ENCODE measurements at regions not wholly inside any gene's neighbourhood (a gene's known extent, or its start where the extent isn't known, plus 50 kb on each side); places are given as distances from the start of the nearest gene placed in this dataset.

DNA sequence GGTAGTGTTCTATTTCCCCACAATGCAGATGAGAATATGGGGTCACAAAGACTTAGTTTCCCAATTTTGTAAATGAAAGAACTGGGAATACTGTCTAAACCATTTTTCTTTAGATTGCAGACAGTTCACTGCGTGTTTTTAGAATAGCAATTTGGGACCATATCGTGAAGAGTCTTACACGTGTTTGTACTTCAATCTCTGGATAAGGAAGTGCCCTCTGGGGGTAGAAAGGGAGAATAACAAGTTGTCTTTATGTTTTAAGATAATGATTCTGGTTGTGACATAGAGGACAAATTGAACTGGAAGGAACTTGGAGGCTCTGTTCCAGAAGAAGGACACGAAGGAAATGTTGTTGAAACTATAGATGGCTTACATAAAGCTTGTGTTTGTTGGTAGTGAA, 457.7 kb downstream of the CBLN2 start:
- peak; percentile 1 for DNase-seq (ENCODE audit: low read depth)

DNA sequence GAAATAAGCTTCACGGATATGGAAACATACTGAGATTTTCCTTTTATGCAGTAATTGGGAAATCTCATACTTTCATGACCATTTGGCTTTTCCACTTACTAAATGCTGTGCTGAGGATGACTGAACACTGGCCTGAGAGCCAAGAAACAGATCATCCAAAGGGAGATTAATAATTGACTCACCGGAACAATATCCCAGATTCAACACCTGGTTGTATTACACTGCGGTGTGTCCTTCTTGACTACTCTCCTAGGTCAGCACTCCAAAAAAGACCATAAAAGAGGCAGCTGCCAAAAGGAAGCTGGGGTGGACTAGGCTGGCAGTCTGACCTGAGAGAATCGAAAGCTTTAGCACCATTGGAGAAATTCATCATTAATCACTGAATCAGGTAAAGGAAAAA, 469.1 kb downstream of the CBLN2 start:
- DNase-seq (ENCODE audit: low read depth) = no peak

- no peak for DNase-seq (ENCODE audit: low read depth)
These were observed 481.1 kb downstream of the CBLN2 start for GRCh38 chr18:72063001-72063400.

GRCh38 chr18:72058851-72059250, 485.3 kb downstream of the CBLN2 start:
- DNase-seq (ENCODE audit: low read depth) = no peak

DNA sequence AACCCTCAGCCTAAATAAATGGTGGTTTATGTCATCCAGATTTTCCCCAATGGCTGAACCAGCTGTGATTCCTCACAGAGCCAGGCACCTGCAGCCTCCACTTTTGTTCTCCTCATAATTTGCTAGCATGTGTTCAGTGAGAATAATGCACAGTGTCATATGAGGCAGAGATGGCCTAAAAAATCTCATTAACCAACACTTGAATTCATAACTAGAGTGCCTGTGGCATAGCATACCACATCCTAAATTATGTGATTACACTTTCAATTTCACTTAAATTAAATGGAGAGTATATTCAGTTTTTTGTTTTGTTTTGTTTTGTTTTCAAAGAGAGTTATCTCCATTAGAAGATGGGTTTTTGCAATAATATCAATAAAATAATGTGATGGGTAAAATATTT, 488.0 kb downstream of the CBLN2 start:
- no peak for DNase-seq (ENCODE audit: low read depth)

GRCh38 chr18:72041313-72042032, 502.7 kb downstream of the CBLN2 start:
- no peak for DNase-seq (ENCODE audit: low read depth)

GRCh38 chr18:72013427-72013850, 530.7 kb downstream of the CBLN2 start:
- no peak for DNase-seq (ENCODE audit: low read depth)

GRCh38 chr18:71998547-71999097, 545.5 kb downstream of the CBLN2 start:
- no peak for DNase-seq (ENCODE audit: low read depth)

- DNase-seq (ENCODE audit: low read depth) = no peak
These were observed 548.2 kb downstream of the CBLN2 start for GRCh38 chr18:71995904-71996465.

DNA sequence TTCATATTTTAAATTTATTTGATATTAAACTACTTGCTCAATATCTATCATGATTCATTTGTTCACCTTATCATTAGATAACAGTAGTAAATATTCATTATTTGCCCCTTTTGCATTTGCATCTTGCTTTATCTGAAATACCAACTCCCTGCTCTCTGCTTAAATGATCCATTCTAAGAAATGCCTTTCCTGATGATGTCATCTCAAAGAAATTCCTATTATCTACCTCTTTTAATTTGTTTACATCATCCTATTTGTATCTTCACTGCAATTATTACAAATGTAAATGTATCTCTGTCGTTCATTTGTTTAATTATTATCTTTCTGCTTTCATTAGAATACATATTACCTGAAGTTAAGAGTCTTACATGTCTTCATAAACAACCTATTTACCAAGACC, 549.9 kb downstream of the CBLN2 start:
- no peak for DNase-seq (ENCODE audit: low read depth)

DNA sequence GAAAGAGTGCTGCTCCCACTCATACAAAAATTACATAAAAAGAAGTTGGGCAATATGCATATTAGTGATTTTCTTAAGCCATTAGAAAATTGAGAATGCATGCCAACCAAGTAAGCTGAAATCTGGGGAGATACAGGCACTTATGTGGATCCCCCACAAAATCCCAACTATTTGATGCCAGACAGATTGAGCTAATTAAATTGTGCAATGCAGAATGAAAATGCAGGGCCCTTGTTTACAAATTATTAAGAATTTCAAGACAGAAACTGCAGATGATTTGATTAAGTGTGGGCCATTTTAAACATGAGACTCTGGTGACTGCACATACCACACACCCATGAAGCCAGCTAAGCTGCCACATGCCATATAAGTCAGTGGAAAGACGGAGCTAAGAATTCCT, 554.5 kb downstream of the CBLN2 start:
- DNase-seq (ENCODE audit: low read depth) = no peak

DNA sequence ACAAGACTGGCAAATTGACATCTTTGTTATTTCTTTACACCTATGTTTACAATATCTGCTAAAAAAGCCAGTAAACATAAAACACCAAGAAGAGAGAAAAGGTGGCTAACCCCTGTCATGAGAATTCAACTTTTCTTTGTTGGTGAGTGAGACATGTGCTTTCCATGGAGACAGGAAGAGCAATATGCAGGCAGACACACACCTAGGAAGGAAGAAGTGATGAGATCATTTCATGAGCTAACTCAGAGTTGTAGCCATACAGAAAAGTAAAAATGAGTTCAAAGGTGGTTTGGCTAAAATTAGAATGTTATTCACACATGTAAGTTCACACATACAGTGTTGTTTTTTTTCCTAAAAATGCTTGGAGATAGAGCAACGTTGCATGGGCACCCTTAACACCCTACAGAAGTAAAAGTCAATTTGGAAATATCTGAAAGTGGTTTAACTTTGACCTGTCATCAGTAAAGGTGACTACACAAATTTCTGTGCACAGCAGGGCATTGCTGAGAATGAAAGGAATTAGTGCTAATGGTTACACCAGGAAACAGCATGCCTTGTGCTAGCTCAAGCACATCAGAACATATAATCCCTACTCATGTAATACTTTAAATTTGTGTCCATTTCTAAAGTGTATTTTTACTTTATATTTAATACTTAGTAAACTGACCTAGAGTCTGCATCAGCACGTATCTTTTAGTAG, 557.6 kb downstream of the CBLN2 start:
- no peak for DNase-seq (ENCODE audit: low read depth)

DNA sequence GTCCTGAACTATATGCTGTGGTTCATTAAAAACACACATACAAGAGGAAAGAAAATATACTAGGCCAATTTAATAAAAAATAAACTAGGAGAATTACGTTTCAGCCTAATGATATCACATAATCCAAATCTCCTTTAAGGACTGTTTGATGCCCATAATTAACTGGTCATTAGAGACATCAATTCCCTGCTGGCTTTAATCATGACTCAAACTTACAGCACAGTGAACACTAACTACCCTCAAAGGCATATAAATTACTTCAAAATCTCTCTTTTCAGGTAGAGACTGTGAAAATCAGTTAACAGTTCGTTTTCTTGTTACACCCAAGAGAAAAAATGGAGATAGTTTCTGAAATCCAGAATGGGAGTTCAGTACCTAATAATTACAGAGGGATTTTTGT, 567.4 kb downstream of the CBLN2 start:
- no peak for DNase-seq (ENCODE audit: low read depth)

- no peak for DNase-seq (ENCODE audit: low read depth)
These were observed 577.4 kb downstream of the CBLN2 start for GRCh38 chr18:71966791-71967190.

DNA sequence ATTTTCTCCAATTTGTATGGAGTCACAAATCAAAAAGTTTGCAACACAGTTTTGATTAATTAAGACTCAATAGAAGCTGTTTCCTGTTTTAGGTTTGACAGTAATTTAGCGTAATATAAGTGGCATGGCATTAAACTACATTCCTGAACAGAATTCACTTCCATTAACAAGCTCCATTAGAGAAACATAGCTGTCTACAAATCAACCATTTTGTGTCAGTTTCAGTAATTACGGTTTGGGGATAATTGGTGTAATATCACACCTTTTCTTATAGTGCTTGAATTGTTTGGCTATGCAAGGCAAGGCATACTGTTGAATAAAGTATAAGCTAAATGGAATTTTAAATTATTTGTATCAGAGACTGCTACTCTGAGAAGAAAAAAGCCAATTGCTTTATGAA, 585.5 kb downstream of the CBLN2 start:
- DNase-seq (ENCODE audit: low read depth) = no peak

- DNase-seq (ENCODE audit: low read depth) = no peak
These were observed 593.1 kb downstream of the CBLN2 start for GRCh38 chr18:71951001-71951400.

DNA sequence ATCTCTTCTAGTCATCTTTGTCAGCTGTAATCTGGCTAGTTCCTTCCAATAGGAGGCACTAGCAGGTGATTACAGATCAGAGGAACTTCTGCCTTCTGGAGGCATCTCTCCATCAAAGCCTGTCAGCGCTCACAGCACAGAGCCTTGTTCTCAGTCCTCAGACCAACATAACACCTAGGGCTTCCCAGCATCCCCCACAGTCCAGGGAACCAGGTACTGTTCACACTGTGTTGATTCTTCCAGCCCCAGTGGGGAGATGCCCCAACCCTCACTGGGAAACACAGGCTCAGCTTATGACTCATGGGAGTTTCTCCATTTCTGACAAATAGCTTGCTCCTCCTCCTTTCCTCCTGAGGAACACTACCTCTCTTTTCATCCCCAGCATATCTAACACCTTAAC, 601.7 kb downstream of the CBLN2 start:
- no peak for DNase-seq (ENCODE audit: low read depth)

DNA sequence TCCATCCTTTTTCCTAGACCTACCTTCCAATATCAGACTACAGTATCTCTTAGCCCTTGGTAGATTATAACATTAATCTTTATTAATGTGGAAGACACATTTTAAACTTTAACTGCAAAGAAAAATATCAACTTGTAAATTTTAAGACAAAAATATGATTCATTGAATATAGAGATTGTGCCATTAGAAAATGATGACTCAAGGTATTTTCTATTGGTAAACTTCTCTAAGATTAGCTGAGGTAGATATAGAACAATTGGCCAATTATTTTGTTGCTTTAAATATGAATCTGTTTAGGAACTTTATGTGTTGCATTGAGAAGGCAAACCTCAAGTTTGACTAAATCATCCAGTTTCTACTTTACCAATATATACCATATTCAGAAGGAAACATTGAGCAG, 604.7 kb downstream of the CBLN2 start:
- no peak for DNase-seq (ENCODE audit: low read depth)

- DNase-seq (ENCODE audit: low read depth) = no peak
These were observed 607.4 kb downstream of the CBLN2 start for GRCh38 chr18:71936744-71937143.

GRCh38 chr18:71919211-71919610, 624.9 kb downstream of the CBLN2 start:
- no peak for DNase-seq (ENCODE audit: low read depth)

DNA sequence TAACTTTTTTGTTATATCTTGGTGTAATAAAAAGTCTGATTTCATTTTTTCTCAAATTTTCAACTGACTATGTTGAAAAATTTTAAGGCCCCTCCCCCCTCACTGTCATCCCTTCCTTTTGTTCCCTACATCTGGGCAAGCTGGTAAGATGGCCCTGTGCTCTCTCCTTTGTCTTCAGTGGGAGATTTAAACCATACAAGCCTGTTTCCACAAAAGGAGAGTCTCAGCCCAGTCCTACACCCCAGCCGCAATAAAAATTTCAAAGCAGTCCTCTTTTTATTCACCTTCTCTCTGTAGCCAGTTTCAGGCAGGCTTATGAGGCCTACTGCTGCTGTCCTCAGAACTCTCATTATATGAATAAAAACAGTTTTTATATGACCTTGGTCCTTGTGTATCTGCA, 630.5 kb downstream of the CBLN2 start:
- no peak for DNase-seq (ENCODE audit: low read depth)

DNA sequence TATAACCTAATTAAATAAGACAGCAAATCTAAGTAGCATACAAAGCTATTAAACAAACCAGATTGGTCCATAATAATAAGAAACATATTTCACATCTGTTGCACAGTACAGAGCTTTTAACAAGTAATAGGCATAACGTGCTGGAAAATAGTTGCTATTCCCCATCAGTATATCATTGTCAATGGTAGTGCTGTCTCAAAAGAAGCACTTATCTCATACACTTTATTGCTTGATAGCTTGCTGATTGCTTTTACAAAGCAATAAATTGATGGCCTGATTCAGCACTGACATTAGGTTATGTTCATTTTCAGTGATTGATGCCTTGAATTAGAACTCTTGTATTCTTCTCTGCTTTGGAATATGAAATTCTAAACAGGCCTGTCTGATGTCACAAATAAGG, 641.7 kb downstream of the CBLN2 start:
- DNase-seq (ENCODE audit: low read depth) = no peak

All from ELR (cell line).